GM19035 (cell line): ENCODE measurements at regions not wholly inside any gene's neighbourhood (a gene's known extent, or its start where the extent isn't known, plus 50 kb on each side); places are given as distances from the start of the nearest gene placed in this dataset.

Source experiments
- ATAC-seq: cut with Tn5 transposase; IDR thresholded peaks from one replicate; pipeline ENCODE4 v1.9.1; 2021; ENCODE audit not compliant: unreplicated experiment

GRCh38 chr13:103273825-103274224 is 207.6 kb upstream of the SLC10A2 start:
- ATAC-seq = no peak

GRCh38 chr13:103272770-103273169 is 206.6 kb upstream of the SLC10A2 start:
- ATAC-seq = peak; percentile 43

- ATAC-seq = no peak
Measured at GRCh38 chr13:103263448-103263847, 197.2 kb upstream of the SLC10A2 start.

GRCh38 chr13:103255587-103256301 is 189.5 kb upstream of the SLC10A2 start:
- no peak for ATAC-seq

- no peak for ATAC-seq
Measured at GRCh38 chr13:103250071-103250470, 183.9 kb upstream of the SLC10A2 start.

- ATAC-seq = no peak
Measured at GRCh38 chr13:103246581-103247200, 180.5 kb upstream of the SLC10A2 start.

GRCh38 chr13:103243495-103243894 is 177.3 kb upstream of the SLC10A2 start:
- no peak for ATAC-seq

GRCh38 chr13:103238441-103238840 is 172.2 kb upstream of the SLC10A2 start:
- no peak for ATAC-seq

GRCh38 chr13:103236213-103236612 is 170.0 kb upstream of the SLC10A2 start:
- no peak for ATAC-seq

- no peak for ATAC-seq
Measured at GRCh38 chr13:103229674-103230073, 163.5 kb upstream of the SLC10A2 start.

GRCh38 chr13:103224804-103225203 is 158.6 kb upstream of the SLC10A2 start:
- no peak for ATAC-seq

- no peak for ATAC-seq
Measured at GRCh38 chr13:103222683-103223082, 156.5 kb upstream of the SLC10A2 start.

GRCh38 chr13:103218253-103218652 is 152.0 kb upstream of the SLC10A2 start:
- ATAC-seq = no peak

- no peak for ATAC-seq
Measured at GRCh38 chr13:103213152-103213551, 146.9 kb upstream of the SLC10A2 start.

GRCh38 chr13:103210348-103210747 is 144.1 kb upstream of the SLC10A2 start:
- no peak for ATAC-seq

GRCh38 chr13:103203735-103204330 is 137.6 kb upstream of the SLC10A2 start:
- no peak for ATAC-seq

GRCh38 chr13:103200118-103200885 is 134.1 kb upstream of the SLC10A2 start:
- ATAC-seq = no peak

GRCh38 chr13:103199380-103200088 is 133.3 kb upstream of the SLC10A2 start:
- no peak for ATAC-seq

- no peak for ATAC-seq
Measured at GRCh38 chr13:103196356-103196755, 130.1 kb upstream of the SLC10A2 start.

GRCh38 chr13:103195762-103196161 is 129.5 kb upstream of the SLC10A2 start:
- ATAC-seq = no peak

- no peak for ATAC-seq
Measured at GRCh38 chr13:103194871-103195270, 128.7 kb upstream of the SLC10A2 start.
